Skin of body (tissue), 1 donor: ENCODE measurements at regions not wholly inside any gene's neighbourhood (a gene's known extent, or its start where the extent isn't known, plus 50 kb on each side); places are given as distances from the start of the nearest gene placed in this dataset.

ENCODE experiments used
- DNase-seq: peaks from one replicate; lab custom pipeline; 2025; lab: John Stamatoyannopoulos, UW

DNA sequence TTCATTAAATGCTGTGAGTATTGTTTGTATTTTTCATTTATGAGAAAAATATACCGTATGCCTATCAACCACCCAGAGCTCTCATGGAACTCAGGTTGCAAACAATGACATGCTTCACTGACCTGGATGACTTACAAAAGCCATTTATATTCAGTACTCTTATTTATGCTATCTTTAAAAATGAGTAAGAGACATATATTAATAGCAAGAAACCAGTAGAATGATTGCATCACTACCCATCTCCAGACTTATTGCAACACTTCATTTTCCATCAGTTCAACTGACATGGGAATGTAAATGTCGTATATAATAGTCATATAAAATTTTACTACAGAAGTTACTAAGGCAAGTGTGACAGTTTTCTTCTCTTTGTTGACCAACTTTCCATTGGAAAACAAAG lies 69.1 kb downstream of the OTP start:
- DNase-seq = no peak

DNA sequence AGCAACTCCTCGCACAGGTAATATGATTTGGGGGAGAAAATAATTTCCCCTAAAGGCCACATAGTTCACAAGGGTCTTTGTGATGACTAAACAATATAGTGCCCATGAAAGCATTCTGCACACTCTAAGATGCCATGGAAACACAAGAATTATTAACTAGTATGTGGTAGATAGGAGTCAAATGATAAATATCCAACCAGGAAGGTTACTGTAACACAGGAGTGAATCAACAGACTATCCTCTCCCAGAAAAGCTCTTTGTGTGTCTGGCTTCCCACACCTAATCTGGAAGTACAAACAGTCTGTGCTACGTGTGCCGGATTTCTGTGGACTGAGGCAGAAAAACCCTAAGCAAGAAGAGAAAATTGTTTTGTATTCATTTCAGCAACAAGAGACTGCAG lies 70.0 kb downstream of the OTP start:
- no peak for DNase-seq

DNA sequence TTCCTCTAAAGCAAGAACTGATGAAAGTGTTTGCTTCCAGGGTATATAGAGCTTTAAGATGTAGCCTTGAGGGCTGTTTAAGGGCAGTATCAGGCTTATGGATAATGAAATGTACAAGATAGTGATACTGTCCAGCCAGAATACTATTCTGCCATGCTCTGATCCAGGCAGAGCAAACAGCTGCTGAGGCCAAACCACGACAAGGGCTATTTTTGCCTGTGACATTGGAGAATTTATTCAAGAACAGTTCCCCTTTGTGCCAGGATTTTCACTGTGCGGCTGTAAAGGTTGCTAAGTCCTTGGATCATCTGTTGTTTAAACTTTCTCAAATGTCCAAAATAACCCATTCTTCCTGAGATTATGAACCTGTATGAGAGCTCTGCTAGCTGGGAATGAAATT lies 70.4 kb downstream of the OTP start:
- no peak for DNase-seq

DNA sequence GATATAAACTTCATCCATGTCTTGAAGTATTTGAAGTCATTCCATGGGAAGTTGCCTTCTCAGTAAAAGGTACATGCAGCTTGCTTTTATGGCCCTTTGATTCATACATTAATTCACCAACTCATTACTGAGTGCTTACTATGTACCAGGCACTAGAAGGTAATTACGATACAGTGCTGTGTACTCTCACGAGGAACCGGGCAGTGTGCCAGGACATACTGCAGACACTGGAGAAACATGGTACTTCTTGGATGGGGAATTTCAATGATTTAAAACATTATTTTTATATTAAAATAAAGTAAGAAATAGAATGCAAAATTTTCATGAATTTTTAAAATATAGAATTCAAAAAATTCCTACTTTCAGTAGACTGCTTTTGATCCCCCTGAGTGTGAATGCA lies 71.4 kb upstream of the WDR41 start:
- no peak for DNase-seq

DNA sequence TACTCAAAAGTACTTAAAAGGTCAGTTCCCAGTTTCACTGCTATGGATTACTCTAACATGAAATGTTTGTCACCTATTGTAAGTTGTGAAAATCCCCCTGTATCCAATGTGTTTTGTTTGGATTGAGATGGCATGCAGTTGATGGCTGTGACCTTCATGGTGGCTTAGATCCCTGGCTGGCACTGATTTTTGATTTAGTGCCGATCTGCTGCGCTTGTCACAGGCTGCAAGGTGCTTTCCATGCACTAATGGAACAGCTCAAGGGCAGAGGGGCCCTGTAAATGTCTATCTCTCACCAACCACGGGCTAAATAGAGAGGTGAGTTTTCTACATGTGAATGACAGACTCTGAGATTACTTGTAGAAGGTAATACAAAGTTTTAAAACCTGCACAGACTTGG lies 69.8 kb upstream of the WDR41 start:
- no peak for DNase-seq

- peak; percentile 28 for DNase-seq
Measured at GRCh38 chr5:77560677-77561263, 68.7 kb upstream of the WDR41 start.

GRCh38 chr5:77558266-77558665 lies 66.2 kb upstream of the WDR41 start:
- no peak for DNase-seq

DNA sequence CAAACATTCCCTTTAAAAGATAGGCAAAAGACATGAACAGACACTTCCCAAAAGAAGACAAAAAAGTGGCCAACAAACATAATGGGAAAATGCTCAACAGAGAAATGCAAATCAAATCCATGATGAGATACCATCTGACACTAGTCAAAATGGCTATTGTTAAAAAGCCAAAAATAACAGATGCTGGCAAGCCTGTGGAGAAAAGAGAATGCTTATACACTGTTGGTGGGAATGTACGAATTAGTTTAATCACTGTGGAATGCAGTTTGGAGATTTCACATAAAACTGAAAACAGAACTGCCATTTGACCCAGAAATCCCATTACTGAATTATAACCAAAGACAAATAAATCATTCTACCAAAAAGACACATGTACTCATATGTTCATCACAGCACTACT lies 58.3 kb upstream of the WDR41 start:
- no peak for DNase-seq

DNA sequence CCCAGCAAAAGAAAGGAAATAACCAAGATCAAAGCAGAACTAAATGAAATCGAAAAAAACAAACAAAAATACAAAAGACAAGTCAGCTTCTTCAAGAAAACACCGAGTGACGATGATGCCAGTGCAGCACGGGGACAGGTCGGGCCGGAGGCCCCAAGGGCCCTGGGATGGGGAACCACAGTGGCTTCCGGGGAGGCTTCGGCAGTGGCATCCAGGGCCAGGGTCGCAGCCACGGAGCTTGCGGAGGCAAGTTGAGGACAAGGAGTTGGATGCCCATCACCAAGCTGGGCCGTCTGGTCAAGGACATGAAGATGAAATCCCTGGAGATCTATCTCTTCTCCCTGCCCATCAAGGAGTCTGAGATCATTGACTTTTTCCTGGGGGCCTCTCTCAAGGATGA lies 53.2 kb upstream of the WDR41 start:
- no peak for DNase-seq
